ENCODE measurements at regions not wholly inside any gene's neighbourhood (a gene's known extent, or its start where the extent isn't known, plus 50 kb on each side); places are given as distances from the start of the nearest gene placed in this dataset.

DNA sequence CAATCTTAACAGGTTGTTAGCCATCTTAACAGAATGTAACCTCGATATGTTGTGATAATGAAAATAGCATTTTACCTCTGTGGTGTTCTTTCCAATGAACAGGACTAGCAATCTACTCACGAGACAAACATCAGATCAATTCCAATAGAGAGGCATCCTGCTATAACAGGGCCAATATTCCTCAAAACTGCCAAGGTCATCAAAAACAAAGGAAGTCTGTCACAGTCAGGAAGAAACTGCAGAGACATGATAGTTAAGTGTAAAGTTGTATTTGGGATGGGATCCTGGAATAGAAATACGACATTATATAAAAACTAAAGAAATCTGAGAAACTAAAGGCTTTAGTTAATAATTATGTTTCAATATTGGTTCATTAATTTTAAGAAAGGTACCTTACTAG, 588.9 kb upstream of the NETO1 start:
- H3K9me3 Mint-ChIP-seq = no peaks in the 10 kb centered on the region
- H3K4me3 Mint-ChIP-seq = no peak overlapping the region
- no peaks in the 10 kb centered on the region for H3K36me3 Mint-ChIP-seq (ENCODE audit: low read depth)
- H3K27me3 Mint-ChIP-seq (ENCODE audit: low read depth) = no peaks in the 10 kb centered on the region
- TF ChIP-seq, protein P1, sequence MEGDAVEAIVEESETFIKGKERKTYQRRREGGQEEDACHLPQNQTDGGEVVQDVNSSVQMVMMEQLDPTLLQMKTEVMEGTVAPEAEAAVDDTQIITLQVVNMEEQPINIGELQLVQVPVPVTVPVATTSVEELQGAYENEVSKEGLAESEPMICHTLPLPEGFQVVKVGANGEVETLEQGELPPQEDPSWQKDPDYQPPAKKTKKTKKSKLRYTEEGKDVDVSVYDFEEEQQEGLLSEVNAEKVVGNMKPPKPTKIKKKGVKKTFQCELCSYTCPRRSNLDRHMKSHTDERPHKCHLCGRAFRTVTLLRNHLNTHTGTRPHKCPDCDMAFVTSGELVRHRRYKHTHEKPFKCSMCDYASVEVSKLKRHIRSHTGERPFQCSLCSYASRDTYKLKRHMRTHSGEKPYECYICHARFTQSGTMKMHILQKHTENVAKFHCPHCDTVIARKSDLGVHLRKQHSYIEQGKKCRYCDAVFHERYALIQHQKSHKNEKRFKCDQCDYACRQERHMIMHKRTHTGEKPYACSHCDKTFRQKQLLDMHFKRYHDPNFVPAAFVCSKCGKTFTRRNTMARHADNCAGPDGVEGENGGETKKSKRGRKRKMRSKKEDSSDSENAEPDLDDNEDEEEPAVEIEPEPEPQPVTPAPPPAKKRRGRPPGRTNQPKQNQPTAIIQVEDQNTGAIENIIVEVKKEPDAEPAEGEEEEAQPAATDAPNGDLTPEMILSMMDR (IDR thresholded peaks at IDR 0.05; ENCODE audit: unreplicated experiment in 3 of 3) = no peak
- peaks cover 10% of the 10 kb centered on the region for H3K4me1 Mint-ChIP-seq
- no peak overlapping the region for H3K27ac Mint-ChIP-seq

DNA sequence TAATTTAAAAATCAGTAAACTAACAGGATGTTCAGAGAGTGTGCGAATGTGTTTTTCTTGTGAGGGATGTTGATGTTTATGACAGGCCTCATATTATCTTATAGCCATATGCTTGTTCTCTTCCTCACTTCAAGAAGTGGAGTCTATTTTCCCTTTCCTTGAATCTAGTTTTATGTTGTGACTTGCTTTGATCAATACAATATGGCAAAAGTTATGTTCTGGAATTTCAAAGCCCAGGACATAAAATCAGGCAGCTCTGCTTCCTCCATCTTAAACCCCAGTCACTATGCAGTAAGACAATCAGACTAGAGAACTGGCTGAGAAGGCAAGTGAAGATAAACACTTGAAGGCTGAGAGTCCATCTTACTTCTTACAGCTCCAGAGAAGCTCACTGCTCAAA, 585.1 kb upstream of the NETO1 start:
- Mint-ChIP-seq H3K27ac (no peak overlapping the region), H3K4me3 (no peak overlapping the region), H3K36me3 (ENCODE audit: low read depth) (no peaks in the 10 kb centered on the region)

DNA sequence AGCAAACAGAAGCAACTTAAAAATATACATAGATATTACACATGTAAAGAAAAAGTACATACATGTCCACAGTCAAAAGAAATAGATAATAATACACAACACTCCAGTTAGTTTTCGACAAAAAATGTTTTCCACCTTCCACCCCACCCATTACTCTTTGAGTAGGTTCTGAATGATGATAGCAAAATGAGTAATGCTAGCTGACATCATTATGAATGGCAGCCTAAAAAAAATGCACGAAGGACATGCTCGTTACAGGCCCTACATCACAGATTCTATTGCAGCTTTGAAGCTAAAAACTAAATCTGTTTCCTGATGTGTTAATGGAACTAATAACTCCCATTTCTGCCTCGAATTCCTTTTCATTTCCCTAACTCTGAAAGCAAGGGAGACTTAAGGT, 578.7 kb upstream of the NETO1 start:
- TF ChIP-seq, protein P1 (IDR thresholded peaks at IDR 0.05; ENCODE audit: unreplicated experiment in 3 of 3) = no peak
- Mint-ChIP-seq H3K36me3 (ENCODE audit: low read depth) (no peaks in the 10 kb centered on the region), H3K4me1 (no peaks in the 10 kb centered on the region), H3K27ac (no peak overlapping the region), H3K9me3 (peaks cover 11% of the 10 kb centered on the region), H3K27me3 (ENCODE audit: low read depth) (no peaks in the 10 kb centered on the region), H3K4me3 (no peak overlapping the region)

More for the DNA sequence above, 585.1 kb upstream of the NETO1 start:
- Mint-ChIP-seq H3K9me3 (peaks cover 8% of the 10 kb centered on the region), H3K27me3 (ENCODE audit: low read depth) (no peaks in the 10 kb centered on the region), H3K4me1 (no peaks in the 10 kb centered on the region)
- TF ChIP-seq, protein P1 (IDR thresholded peaks at IDR 0.05; ENCODE audit: unreplicated experiment in 3 of 3) = no peak

DNA sequence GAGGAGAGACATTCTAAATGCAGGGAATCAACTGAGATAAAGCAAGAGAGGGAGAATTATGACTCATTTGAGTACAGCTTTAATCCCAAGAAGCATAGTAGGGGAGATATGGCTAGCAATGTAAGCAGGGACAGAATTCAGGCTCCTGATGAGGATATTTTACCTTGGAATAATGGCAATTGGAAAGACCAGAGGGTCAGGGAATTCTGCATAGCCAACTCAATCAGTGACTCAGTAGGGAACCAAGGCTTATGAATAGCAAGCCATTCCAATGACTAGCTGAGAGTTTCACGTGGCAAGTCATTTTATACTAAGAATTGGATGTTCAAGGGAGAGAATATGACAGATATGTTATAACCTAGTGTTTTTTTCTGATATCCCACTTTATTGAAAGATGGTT, 563.8 kb upstream of the NETO1 start:
- Mint-ChIP-seq H3K27ac (no peak overlapping the region), H3K36me3 (ENCODE audit: low read depth) (no peaks in the 10 kb centered on the region), H3K4me3 (no peak overlapping the region), H3K4me1 (no peaks in the 10 kb centered on the region), H3K9me3 (no peaks in the 10 kb centered on the region), H3K27me3 (ENCODE audit: low read depth) (no peaks in the 10 kb centered on the region)
- TF ChIP-seq, protein P1 (IDR thresholded peaks at IDR 0.05; ENCODE audit: unreplicated experiment in 3 of 3) = no peak

DNA sequence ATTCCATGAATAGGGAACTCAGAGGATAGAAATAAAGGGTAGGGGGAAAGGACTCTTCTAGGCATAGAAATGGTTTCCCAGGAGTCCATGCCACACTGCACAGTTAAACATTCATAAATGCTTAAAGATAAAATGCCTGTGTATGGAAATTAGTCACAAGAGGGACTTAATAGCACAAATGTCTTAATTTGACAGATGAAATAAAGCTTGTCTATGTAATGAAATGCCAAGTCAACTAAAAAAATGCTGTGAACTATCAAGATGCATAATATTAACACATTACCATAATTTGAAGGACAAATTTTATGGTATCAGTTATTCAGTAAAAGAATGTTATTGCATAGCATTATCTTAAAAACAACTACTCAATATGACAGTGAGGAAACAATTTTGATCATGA, 553.2 kb upstream of the NETO1 start:
- Mint-ChIP-seq H3K27me3 (ENCODE audit: low read depth) (no peaks in the 10 kb centered on the region), H3K27ac (no peak overlapping the region), H3K4me1 (no peaks in the 10 kb centered on the region), H3K4me3 (no peak overlapping the region), H3K9me3 (no peaks in the 10 kb centered on the region), H3K36me3 (ENCODE audit: low read depth) (no peaks in the 10 kb centered on the region)
- TF ChIP-seq, protein P1 (IDR thresholded peaks at IDR 0.05; ENCODE audit: unreplicated experiment in 3 of 3) = no peak

DNA sequence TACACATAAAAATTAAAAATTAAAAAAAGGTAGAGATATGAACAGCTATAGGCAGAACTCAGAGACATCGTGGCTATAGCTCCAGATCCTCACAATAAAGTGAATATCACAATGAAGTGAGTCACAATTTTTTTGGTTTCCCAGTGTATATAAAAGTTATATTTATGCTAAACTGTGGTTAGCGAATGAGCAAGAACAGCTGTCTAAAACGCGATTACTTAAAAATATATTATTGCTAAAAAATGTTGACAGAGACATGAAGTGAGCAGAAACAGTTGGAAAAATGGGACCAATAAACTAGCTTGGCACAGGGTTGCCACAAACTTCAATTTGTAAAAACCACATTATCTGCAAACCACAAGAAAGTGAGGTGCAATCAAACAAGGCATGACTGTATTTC, 551.7 kb upstream of the NETO1 start:
- Mint-ChIP-seq H3K4me3 (no peak overlapping the region), H3K27ac (no peak overlapping the region), H3K9me3 (no peaks in the 10 kb centered on the region), H3K4me1 (no peaks in the 10 kb centered on the region), H3K27me3 (ENCODE audit: low read depth) (no peaks in the 10 kb centered on the region), H3K36me3 (ENCODE audit: low read depth) (no peaks in the 10 kb centered on the region)
- TF ChIP-seq, protein P1 (IDR thresholded peaks at IDR 0.05; ENCODE audit: unreplicated experiment in 3 of 3) = no peak

All from nephron (organoid).